ENCODE measurements at regions not wholly inside any gene's neighbourhood (a gene's known extent, or its start where the extent isn't known, plus 50 kb on each side); places are given as distances from the start of the nearest gene placed in this dataset.

GRCh38 chr3:21043139-21043538 lies 707.9 kb downstream of the ZNF385D start:
- TF ChIP-seq, protein P1, sequence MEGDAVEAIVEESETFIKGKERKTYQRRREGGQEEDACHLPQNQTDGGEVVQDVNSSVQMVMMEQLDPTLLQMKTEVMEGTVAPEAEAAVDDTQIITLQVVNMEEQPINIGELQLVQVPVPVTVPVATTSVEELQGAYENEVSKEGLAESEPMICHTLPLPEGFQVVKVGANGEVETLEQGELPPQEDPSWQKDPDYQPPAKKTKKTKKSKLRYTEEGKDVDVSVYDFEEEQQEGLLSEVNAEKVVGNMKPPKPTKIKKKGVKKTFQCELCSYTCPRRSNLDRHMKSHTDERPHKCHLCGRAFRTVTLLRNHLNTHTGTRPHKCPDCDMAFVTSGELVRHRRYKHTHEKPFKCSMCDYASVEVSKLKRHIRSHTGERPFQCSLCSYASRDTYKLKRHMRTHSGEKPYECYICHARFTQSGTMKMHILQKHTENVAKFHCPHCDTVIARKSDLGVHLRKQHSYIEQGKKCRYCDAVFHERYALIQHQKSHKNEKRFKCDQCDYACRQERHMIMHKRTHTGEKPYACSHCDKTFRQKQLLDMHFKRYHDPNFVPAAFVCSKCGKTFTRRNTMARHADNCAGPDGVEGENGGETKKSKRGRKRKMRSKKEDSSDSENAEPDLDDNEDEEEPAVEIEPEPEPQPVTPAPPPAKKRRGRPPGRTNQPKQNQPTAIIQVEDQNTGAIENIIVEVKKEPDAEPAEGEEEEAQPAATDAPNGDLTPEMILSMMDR (IDR thresholded peaks at IDR 0.05): no peak
- TF ChIP-seq ELK1 (IDR thresholded peaks at IDR 0.05; ENCODE audit: low read depth, low read length): no peak
- TF ChIP-seq CHD4 (IDR thresholded peaks at IDR 0.05; ENCODE audit: borderline replicate concordance): no peak
- TF ChIP-seq NR3C1 (IDR thresholded peaks at IDR 0.05): no peak
- no peak for TF ChIP-seq EHMT2 (IDR thresholded peaks at IDR 0.05; ENCODE audit: low read depth)
- TF ChIP-seq MAZ (IDR thresholded peaks at IDR 0.05; ENCODE audit: borderline replicate concordance, low read depth, low read length): no peak
- no peak for TF ChIP-seq REST (IDR thresholded peaks at IDR 0.05)
- no peak for TF ChIP-seq JUN (IDR thresholded peaks at IDR 0.05)
- no peak for TF ChIP-seq BCL3 (IDR thresholded peaks at IDR 0.05)
- no peak for TF ChIP-seq CHD2 (IDR thresholded peaks at IDR 0.05; ENCODE audit: low read length, partially characterized antibody)
- TF ChIP-seq RCOR1 (IDR thresholded peaks at IDR 0.05; ENCODE audit: low read depth, low read length): no peak
- TF ChIP-seq FOSB (CRISPR knock-in tag; IDR thresholded peaks at IDR 0.05): no peak
- TF ChIP-seq PBX3 (IDR thresholded peaks at IDR 0.05): no peak

Measured in A549 (cell line).